Esophagus (tissue), 2 donors: ENCODE measurements at regions not wholly inside any gene's neighbourhood (a gene's known extent, or its start where the extent isn't known, plus 50 kb on each side); places are given as distances from the start of the nearest gene placed in this dataset.
A peak's percentile ranks its signal among the peaks of the same experiment; 100 is the strongest.

Experiments
- H3K27ac ChIP-seq, 2 donors: one replicate each; pipeline ENCODE4 v1.5.1; 2013; ENCODE audit warnings: low read depth in 2 of 2, mild to moderate bottlenecking in 2 of 2, inconsistent platforms in 1 of 2, low read length in 1 of 2, moderate library complexity in 1 of 2
- H3K27me3 ChIP-seq, 2 donors: one replicate each; pipeline ENCODE4 v1.6.1; 2013; ENCODE audit warnings: low read length in 2 of 2, control low read depth in 1 of 2, mild to moderate bottlenecking in 1 of 2; ENCODE audit not compliant: insufficient read depth in 2 of 2, control insufficient read depth in 1 of 2
- H3K36me3 ChIP-seq, 2 donors: one replicate each; pipeline ENCODE4 v1.6.1; 2013; ENCODE audit warnings: low read length in 1 of 2; ENCODE audit not compliant: control insufficient read depth in 2 of 2, insufficient read depth in 2 of 2
- H3K4me1 ChIP-seq, 2 donors: one replicate each; pipeline ENCODE4 v1.6.1; 2013; ENCODE audit warnings: low read length in 1 of 2; ENCODE audit not compliant: control insufficient read depth in 2 of 2, insufficient read depth in 2 of 2
- H3K4me3 ChIP-seq, 2 donors: one replicate each; pipeline ENCODE4 v1.5.1; 2013; ENCODE audit warnings: low read length in 2 of 2, mild to moderate bottlenecking in 2 of 2, low read depth in 1 of 2, moderate library complexity in 1 of 2
- H3K9me3 ChIP-seq, 2 donors: one replicate each; pipeline ENCODE4 v1.6.1; 2013; ENCODE audit warnings: mild to moderate bottlenecking in 2 of 2, low read depth in 1 of 2, low read length in 1 of 2, moderate library complexity in 1 of 2; ENCODE audit not compliant: control insufficient read depth in 2 of 2, insufficient read depth in 1 of 2
- WGBS, 2 donors: extraction: QIAGEN DNeasy Blood & Tissue Kit; methylation state at CpG; one replicate each; pipeline ENCODE4 v1.1.7; 2013; 5-methylcytosine and 5-hydroxymethylcytosine counted together
- donor health status: healthy with polysubstance abuse.
- donor health status: Bipolar disorder and iron deficiency.

DNA sequence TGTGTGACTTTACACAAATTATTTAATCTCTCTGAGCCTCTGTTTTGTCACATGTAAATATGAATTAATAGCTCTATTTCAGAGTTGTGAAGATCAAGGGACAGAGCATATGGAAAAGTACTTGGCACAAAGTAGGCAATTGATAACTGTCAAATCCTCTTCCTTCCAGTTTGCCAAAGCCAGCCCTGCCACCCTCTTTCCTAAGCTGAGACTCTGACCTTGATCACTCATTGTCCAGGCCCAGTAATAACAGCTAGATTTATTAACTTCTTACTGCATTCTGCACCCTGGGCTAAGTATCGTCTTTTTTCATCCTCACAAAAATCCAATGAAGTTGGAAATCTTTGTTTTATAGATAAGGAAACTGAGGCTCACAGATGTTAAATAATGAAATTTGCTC is 70.8 kb upstream of the ATP1A1 start:
- Histone ChIP-seq H3K27ac (no peak overlapping the region), H3K9me3 (peaks cover 3 to 5% of the 10 kb centered on the region in 2 donors), H3K4me1 (peaks cover 0 to 5% of the 10 kb centered on the region in 2 donors), H3K27me3 (no peaks in the 10 kb centered on the region), H3K36me3 (no peaks in the 10 kb centered on the region), H3K4me3 (no peak overlapping the region)
- 79 to 85% methylated on average over 1 of the region's 1 CpG for WGBS, 2 donors

DNA sequence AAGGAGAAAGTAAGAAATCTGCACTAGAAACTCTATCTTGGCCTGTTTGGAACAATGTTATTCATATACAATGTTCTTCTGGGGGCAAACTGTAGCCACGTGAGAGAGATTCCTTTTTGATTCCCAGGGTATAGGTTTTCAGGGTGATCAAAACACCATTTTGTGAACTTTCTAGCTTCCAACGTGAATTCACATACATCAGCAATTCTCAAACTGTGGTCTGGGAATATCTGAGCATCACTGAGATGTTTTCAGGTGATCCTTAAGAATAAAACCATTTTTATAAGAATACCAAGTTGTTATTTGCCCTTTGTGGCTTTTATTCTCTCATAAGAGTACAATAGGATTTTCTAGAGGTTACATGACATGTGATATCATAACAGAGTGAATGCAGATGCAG is 66.9 kb upstream of the ATP1A1 start:
- Histone ChIP-seq H3K4me1 (peaks cover 2 to 7% of the 10 kb centered on the region in 2 donors), H3K4me3 (no peak overlapping the region), H3K27ac (no peak overlapping the region), H3K27me3 (no peaks in the 10 kb centered on the region), H3K36me3 (no peaks in the 10 kb centered on the region), H3K9me3 (no peaks in the 10 kb centered on the region)
- WGBS, 2 donors, result 76 to 79% methylated on average over 2 of the region's 2 CpGs

DNA sequence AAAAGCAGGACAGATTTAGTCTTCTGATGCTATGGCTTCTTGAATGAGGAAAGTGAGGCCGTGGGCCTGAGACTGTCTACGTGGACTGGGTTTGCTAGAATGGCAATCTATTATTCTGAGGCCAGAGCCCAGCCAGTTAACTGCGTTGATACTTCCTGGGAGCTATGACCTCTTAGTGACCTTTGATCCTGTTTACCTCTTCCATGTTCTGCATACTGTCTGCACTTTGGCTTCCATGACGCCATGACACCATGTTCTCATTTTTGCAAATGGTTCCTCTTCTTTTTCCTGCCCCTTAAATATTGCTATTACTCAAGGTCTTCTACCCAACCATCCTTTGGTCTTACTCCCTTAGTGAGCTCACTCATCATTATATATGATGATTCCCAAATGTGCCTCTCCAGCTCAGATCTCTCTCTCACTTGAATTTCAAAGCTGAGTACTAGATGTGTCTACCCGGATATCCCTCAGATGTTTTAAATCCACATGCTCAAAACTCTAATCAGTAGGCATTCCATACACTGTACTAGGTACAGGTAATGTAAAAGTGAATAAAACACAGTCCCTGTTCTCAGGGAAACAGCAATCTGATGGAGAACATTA is 66.1 kb upstream of the ATP1A1 start:
- H3K4me3 ChIP-seq, result no peak overlapping the region
- no peaks in the 10 kb centered on the region for H3K27me3 ChIP-seq
- peaks cover 2 to 9% of the 10 kb centered on the region in 2 donors for H3K4me1 ChIP-seq
- 87 to 89% methylated on average over 5 of the region's 5 CpGs for WGBS, 2 donors
- H3K9me3 ChIP-seq, result no peaks in the 10 kb centered on the region
- H3K27ac ChIP-seq, result no peak overlapping the region
- no peaks in the 10 kb centered on the region for H3K36me3 ChIP-seq

DNA sequence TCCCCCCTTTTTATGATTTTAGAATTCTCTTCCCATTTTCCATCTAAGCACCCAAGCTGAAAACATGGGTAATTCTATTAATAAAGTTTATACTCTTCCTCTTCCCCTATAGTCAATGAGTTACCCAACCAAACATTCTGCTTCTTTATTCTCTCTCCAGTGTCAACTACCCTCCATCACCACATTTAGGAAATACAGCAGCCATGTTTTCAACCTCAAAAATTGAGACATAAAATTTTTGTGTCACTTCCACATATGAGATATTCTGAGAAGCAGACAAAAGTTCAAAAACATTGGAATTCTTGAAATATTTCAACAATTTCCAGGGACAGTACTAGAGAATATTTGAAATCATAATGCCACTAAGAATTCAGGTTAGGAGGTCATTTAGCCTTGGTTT is 64.8 kb upstream of the ATP1A1 start:
- Histone ChIP-seq H3K27ac (no peak overlapping the region), H3K4me3 (no peak overlapping the region), H3K9me3 (no peaks in the 10 kb centered on the region), H3K36me3 (no peaks in the 10 kb centered on the region), H3K4me1 (peaks cover 2 to 13% of the 10 kb centered on the region in 2 donors), H3K27me3 (no peaks in the 10 kb centered on the region)

DNA sequence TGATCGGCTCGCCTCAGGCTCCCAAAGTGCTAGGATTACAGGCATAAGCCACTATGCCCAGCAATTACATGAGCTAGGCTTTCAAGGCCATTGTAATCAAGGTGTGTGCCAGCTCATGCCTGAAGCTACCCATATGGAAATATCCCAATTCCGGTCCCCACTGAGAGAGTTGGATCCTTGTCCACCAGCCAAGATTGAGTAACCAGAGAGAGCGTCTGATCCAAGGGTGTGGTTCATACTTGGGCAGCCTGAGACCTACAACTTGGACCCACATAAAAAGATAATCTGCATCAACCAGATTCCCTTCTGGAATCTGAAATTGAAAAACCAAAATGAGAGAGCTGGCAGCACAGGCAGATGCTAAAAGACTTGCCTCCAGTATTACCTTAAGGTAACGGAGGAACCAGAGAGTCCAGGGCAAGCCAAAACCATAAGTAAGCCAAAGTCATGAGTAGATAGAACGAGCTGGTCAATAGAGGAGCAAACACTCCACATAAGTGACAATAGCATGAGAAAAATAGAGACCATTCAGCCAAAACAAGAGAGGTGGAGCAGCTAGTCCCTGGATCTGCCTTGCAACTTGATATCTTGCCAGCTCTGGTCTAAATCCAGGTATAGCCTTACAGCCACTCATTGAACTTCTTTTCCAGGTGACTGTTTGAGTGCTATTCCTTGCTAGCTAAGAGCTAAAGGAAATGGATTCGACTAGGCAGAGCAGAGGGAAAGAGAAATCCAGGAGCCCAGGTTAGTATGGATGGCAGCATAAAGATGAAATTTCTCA is 63.8 kb upstream of the ATP1A1 start:
- H3K27me3 ChIP-seq, result no peaks in the 10 kb centered on the region
- no peaks in the 10 kb centered on the region for H3K9me3 ChIP-seq
- H3K36me3 ChIP-seq, result no peaks in the 10 kb centered on the region
- 49 to 61% methylated on average over 7 of the region's 7 CpGs for WGBS, 2 donors
- peaks cover 2 to 13% of the 10 kb centered on the region in 2 donors for H3K4me1 ChIP-seq
- peak overlapping the region; percentile 33 to 38 for H3K27ac ChIP-seq
- H3K4me3 ChIP-seq, result no peak overlapping the region

DNA sequence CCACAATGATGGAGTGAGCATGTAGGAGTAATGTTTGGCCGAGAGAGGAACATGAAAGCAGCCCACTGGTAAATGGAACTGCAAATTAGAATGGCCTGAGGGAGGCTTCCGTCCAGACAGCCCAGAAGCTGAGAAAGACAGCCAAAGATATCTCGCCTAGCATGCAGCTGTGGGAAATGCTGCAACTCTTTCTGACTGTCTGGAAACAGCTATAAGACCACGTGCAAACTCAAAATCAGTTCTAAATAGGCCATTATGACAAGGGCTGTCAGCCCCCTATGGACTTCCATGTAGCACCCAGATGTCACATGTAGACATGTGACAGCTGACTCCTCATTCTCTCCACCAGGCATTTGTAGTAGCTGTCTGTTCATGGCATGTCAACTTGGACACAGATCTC is 62.9 kb upstream of the ATP1A1 start:
- peaks cover 2 to 13% of the 10 kb centered on the region in 2 donors for H3K4me1 ChIP-seq
- WGBS, 2 donors, result 45 to 60% methylated on average over 4 of the region's 4 CpGs
- H3K36me3 ChIP-seq, result no peaks in the 10 kb centered on the region
- H3K27ac ChIP-seq, result no peak overlapping the region
- H3K4me3 ChIP-seq, result no peak overlapping the region
- H3K9me3 ChIP-seq, result no peaks in the 10 kb centered on the region
- H3K27me3 ChIP-seq, result no peaks in the 10 kb centered on the region

DNA sequence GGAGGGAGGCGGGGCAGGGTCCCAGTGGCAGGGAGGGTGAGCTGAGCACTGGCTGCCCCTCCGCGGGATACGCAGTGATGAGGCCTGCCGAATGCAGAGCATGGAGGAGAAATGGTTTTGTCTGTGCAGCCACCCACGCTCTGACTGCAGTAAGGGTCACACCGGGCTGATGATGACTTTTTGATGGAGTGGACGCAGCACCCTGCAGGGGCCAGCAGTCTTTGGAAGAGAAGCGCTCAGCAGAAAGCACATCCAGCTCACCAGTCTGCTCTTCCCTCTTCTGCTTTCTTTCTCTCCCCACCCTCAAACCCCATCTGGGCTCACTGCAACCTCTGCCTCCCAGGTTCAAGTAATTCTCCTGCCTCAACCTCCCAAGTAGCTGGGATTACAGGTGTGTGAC is 61.9 kb upstream of the ATP1A1 start:
- H3K27me3 ChIP-seq, result no peaks in the 10 kb centered on the region
- H3K27ac ChIP-seq, result peak overlapping the region; percentile 60 to 80
- H3K4me3 ChIP-seq, result no peak overlapping the region
- no peaks in the 10 kb centered on the region for H3K9me3 ChIP-seq
- H3K36me3 ChIP-seq, result no peaks in the 10 kb centered on the region
- WGBS, 2 donors, result 73 to 74% methylated on average over 9 of the region's 9 CpGs
- H3K4me1 ChIP-seq, result peaks cover 2 to 13% of the 10 kb centered on the region in 2 donors

DNA sequence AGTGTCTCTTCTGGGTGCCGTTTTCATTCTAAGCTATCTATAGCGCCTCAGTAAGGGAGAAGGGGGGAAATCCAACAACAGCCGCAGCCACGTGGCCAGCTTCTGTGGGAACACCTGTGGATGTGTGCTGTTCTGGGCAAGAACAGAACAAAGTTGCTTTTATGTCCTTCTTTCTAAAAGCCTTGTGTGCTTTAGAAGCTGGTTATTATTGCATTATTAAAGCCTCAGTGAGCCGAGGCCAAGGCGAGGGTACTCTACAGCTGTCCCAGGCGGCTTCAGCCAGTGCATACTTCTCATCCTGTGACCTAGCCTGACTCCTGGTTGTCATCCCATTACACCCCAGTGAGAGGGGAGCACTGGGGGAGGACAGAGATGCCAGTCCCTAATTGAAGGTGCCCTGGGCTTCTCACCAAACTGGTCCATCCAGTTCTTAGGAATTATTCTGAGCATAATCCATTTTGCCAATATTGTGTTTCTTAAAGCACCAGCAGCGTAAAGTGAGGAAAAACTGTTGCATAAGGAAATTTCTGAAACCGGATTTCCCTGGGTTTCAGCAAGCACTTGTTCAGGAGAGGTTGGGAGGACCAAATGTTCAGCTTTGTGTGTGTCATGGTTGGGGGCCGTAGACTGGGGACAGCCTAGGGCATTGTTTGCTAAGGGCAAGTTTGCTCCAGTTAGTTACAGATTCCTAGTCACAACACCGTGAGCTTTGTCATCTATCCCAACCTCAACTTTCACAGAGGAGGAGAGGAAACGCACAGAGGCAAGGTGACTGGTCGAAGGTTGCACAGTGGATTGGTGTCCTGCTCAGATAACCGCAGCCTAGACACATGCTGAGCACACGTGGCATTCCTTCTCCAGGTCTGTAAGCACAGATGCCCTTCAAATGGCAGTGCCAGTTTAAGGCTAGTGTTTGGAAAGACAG is 61.0 kb upstream of the ATP1A1 start:
- Histone ChIP-seq H3K9me3 (no peaks in the 10 kb centered on the region), H3K27me3 (no peaks in the 10 kb centered on the region), H3K36me3 (no peaks in the 10 kb centered on the region), H3K4me3 (no peak overlapping the region), H3K27ac (peak overlapping the region; percentile 80 to 81), H3K4me1 (peaks cover 2 to 13% of the 10 kb centered on the region in 2 donors)
- WGBS, 2 donors, result 49 to 53% methylated on average over 15 of the region's 15 CpGs

DNA sequence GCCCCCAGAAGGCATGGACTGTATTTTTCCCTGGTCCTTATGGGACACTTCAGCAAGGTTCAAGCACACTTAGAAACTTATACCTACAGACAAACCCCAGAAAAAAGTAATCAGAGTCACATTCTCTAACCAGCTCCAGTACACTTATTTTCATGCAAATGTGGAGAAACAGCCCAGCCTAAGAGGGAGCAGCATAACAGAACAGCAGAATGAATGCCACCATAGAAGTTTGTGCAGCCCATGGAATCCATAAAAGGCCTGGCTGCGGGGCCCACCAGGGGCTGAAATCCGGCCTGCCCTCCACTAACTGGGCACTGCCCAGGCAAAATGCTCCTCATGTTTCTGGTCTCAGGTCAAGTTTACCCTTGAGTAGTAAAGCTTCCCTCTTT is 60.4 kb upstream of the ATP1A1 start:
- H3K27me3 ChIP-seq, result no peaks in the 10 kb centered on the region
- peaks cover 2 to 13% of the 10 kb centered on the region in 2 donors for H3K4me1 ChIP-seq
- H3K36me3 ChIP-seq, result no peaks in the 10 kb centered on the region
- no peak overlapping the region for H3K4me3 ChIP-seq
- 83 to 86% methylated on average over 2 of the region's 2 CpGs for WGBS, 2 donors
- peak overlapping the region; percentile 72 to 80 for H3K27ac ChIP-seq
- H3K9me3 ChIP-seq, result no peaks in the 10 kb centered on the region
